A172 (cell line): ENCODE measurements at regions not wholly inside any gene's neighbourhood (a gene's known extent, or its start where the extent isn't known, plus 50 kb on each side); places are given as distances from the start of the nearest gene placed in this dataset.
"Not testable (repeated sequence)": the region's sequence is repeated elsewhere in the genome, so short reads cannot be mapped to it uniquely, and the experiment has no call there.

ENCODE experiments used
- DNase-seq: peaks from one replicate; pipeline ENCODE4 v3.0.0-alpha.2; 2015; ENCODE audit warnings: low spot score

DNA sequence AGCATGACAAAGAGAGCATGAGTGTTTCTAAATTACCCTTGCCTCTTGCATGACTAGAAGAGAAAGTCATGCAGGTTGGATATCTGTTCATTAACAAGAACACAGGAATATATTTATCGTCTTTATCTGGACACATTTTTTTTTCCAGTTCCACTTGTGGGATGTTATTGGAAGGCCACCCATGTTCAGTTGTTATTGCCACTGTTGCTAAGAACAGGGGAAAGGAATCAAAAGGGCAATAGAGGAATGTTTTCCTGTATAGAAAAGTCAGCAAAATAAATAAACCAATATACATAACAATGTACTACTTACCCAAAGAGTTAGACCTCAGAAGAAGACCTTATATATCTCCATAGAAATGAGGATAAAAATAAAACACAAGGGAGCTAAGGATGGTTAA lies 270.1 kb downstream of the QDPR start:
- DNase-seq: no peak

DNA sequence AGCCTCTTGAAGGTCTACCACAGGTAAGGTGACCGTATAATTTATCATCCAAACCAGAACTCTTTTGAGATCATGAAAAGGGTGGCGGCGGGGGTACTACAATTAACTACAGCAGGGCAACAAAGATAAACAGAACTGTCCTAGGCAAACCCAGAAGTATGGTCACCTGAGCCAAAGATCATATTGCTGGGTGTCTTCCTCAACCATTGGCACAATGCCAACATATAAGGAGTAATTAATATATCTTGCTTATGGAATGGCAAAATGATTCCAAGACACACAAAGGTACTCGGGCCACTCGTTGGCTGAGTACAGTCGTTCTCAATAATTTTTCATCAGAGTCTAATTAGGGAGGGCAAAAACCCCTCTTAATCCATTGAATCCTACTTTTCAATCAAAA lies 273.3 kb downstream of the QDPR start:
- no peak for DNase-seq

GRCh38 chr4:17236686-17237085 lies 275.2 kb downstream of the QDPR start:
- no peak for DNase-seq

DNA sequence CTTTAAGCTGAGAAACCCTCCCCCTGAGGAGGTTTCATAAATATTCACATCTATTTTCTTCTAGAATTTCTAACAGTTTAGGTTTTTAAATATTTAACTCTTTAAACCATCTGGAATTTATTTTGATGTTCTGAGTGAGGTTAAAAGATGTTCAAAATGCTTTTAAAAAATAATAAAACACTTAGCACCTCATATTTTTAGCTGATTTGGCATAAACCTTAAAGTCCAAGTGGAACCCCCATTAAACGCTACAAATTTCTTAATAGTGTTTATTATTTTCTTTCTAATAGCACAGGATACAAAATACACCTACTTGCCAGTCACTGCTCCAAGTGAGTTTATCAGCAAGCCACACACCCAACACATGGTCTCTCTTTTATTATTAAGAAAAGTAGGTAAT lies 277.2 kb downstream of the QDPR start:
- DNase-seq: no peak

GRCh38 chr4:17232566-17233253 lies 279.2 kb downstream of the QDPR start:
- no peak for DNase-seq

DNA sequence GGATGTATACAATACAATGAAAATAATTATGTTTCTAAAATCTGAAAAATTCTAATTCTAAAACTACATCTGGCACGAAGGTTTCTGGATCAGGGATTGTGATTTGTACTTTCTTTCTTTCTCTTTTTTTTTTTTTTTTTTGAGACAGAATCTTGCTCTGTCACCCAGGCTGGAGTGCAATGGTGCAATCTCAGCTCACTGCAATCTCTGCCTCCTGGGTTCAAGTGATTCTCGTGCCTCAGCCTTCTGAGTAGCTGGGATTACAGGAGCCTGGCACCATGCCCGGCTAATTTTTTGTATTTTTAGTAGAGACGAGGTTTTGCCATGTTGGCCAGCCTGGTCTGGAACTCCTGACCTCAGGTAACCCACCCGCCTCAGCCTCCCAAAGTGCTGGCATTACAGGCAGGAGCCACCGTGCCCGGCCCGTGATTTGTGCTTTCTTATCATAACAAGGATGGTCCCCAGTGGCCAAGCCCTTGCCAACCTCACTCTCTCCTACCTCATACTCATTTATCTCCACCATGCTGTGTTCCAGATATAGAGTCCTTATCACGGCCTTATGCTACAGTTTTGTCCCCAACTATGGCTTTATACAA lies 279.9 kb downstream of the QDPR start:
- DNase-seq: not testable (repeated sequence)

DNA sequence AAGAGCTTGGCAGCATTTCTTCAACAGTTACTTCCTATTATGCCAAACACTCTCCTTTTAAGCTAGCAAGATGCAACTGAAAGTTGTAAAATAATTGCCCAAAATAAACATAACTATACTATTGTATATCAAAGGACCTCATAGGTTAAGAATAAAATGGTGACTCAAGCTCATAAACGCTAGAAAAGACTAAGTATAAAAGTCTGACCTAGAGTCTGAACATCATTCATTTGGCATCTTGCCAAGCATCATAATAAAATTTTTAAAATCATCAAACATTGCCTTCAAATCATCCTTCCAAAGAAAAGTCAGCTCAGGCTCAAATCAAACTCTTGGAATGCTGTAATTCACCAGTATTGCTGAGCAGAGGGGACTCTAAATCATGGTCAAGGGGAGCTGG lies 281.2 kb downstream of the QDPR start:
- no peak for DNase-seq

GRCh38 chr4:17220816-17221215 lies 291.1 kb downstream of the QDPR start:
- DNase-seq: no peak

GRCh38 chr4:17218786-17219185 lies 293.1 kb downstream of the QDPR start:
- DNase-seq: no peak

GRCh38 chr4:17206829-17207801 lies 304.8 kb downstream of the QDPR start:
- DNase-seq: no peak

- no peak for DNase-seq
Measured at GRCh38 chr4:17204908-17205307, 306.5 kb upstream of the LDB2 start.

GRCh38 chr4:17203797-17204196 lies 305.4 kb upstream of the LDB2 start:
- no peak for DNase-seq

- DNase-seq: no peak
Measured at GRCh38 chr4:17197070-17197469, 298.6 kb upstream of the LDB2 start.

- no peak for DNase-seq
Measured at GRCh38 chr4:17195461-17196275, 297.2 kb upstream of the LDB2 start.

DNA sequence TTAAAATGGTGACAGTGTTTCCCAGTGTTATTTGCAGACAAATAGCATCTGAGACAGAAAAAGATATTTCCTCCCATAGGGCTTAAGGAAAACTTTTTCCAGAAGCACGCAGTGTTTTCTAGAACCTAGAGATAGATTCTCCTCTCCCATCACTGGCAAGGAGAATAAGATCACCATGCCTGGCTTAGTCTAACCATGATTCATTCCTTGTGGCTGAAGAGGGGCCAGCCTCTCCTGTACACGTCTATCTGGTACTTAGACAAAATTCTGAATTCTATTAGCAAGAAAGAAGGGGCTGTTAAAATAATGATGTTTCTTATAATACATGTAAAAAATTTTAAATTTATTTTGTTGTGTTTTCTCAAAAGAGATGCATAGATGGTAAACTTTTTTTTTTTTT lies 296.1 kb upstream of the LDB2 start:
- no peak for DNase-seq

GRCh38 chr4:17189759-17190158 lies 291.3 kb upstream of the LDB2 start:
- no peak for DNase-seq

GRCh38 chr4:17189401-17189720 lies 290.9 kb upstream of the LDB2 start:
- no peak for DNase-seq

DNA sequence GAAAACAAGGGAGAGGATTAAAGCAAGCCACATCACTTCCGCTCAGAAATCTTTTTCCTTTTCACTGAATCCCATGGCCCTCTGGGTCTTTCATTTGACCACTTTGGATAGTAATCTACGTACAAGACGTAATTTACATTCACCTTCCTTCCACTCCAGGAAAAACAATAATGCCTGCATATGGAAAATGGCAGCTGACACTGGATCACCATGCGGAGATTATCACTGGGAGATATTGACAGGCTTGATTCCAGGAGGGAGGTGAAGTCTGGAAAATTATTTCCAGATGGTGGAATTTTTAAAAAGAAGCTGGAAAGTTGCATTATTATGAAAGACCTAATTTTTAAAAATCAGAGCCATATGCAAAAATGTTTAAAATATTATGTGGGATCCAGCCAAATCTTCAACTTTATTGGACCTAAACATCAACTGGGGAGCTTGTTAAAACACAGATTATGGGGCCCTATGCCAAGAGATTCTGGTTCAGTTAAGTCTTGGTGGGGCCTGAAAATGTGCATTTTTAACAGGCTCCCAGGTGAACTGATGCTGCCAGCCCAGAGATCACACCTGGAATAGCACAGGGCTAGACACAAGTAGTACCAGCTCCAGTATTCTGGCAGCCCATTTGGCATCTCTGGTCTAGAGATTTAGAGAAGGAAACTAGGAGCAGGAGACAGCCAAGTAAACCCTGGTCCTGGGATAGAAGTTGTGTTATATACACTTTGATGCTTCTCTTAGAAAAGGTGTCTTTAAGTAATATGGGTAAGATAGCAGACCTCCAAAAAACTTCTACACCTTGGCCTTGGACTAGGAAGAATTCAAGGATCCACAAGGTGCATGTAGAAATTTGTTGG lies 290.3 kb upstream of the LDB2 start:
- no peak for DNase-seq

- no peak for DNase-seq
Measured at GRCh38 chr4:17188125-17188524, 289.7 kb upstream of the LDB2 start.

DNA sequence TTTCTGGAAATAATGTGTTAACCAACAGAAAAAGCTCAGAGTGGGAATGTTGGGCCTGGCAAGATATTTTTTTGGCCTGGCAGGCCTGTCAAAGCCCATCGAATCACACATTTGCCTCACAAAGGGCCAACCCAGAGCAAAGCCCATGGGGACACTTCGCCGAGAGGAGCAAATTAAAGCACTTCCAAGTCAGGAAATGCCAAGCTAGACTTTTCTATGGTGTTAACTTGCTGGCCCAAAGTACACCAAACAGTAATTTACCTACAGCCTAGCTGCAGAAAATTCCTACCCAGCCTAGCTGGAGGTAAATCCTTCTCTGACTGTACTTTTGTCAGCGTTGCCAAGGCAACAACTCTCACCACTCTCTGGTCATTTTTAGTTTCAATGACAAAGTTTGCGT lies 288.6 kb upstream of the LDB2 start:
- no peak for DNase-seq

- no peak for DNase-seq
Measured at GRCh38 chr4:17182888-17183287, 284.4 kb upstream of the LDB2 start.
